Natural killer cell treated with Interleukin-12 subunit alpha and Interleukin-12 subunit beta and Interleukin-15 and Interleukin-18, amount 100 ng/mL, for 72 hours (primary cell): ENCODE measurements at regions not wholly inside any gene's neighbourhood (a gene's known extent, or its start where the extent isn't known, plus 50 kb on each side); places are given as distances from the start of the nearest gene placed in this dataset.

Source experiments
- ATAC-seq, 2 donors: fragments of 150-1000 bp; cut with Tn5 transposase in 1 of 2; sonication (Bioruptor Pico), chemical (Tn5 transposase) in 1 of 2; 2 replicates each; pipeline ENCODE4 v1.10.0; 2021
- DNase-seq: peaks from one replicate; pipeline ENCODE4 v3.0.0; 2022; ENCODE audit warnings: low spot score
- H3K27ac Mint-ChIP-seq, 2 donors: 1 replicate in 1 of 2; 2 replicates in 1 of 2; pipeline ENCODE4 v1.8.0; 2022; ENCODE audit warnings: mixed read lengths in 2 of 2, mild to moderate bottlenecking in 1 of 2, moderate library complexity in 1 of 2
- H3K27me3 Mint-ChIP-seq, 2 donors: 1 replicate in 1 of 2; 2 replicates in 1 of 2; pipeline ENCODE4 v1.8.0; 2022; ENCODE audit warnings: mixed read lengths in 2 of 2
- H3K36me3 Mint-ChIP-seq: one replicate; pipeline ENCODE4 v1.8.0; 2022; ENCODE audit warnings: mixed read lengths
- H3K4me1 Mint-ChIP-seq, 2 donors: 1 replicate in 1 of 2; 2 replicates in 1 of 2; pipeline ENCODE4 v1.8.0; 2022; ENCODE audit warnings: low read depth in 2 of 2, mixed read lengths in 2 of 2, mild to moderate bottlenecking in 1 of 2
- H3K4me3 Mint-ChIP-seq: one replicate; pipeline ENCODE4 v1.8.0; 2022; ENCODE audit warnings: mixed read lengths
- H3K9me3 Mint-ChIP-seq: 2 replicates; pipeline ENCODE4 v1.8.0; 2022; ENCODE audit warnings: mixed read lengths

- Mint-ChIP-seq H3K9me3 (peaks cover 3% of the 10 kb centered on the region), H3K4me1 (no peaks in the 10 kb centered on the region), H3K4me3 (no peak overlapping the region), H3K36me3 (no peaks in the 10 kb centered on the region), H3K27me3 (no peaks in the 10 kb centered on the region), H3K27ac (no peak overlapping the region)
- ATAC-seq = no peak
- no peak for DNase-seq
Observed at GRCh38 chr4:124183231-124183630, 529.3 kb downstream of the ANKRD50 start.

- peaks cover 3% of the 10 kb centered on the region for H3K9me3 Mint-ChIP-seq
- DNase-seq = no peak
Observed at GRCh38 chr4:124183926-124184325, 528.6 kb downstream of the ANKRD50 start.

GRCh38 chr4:124184792-124185191 is 527.7 kb downstream of the ANKRD50 start:
- Mint-ChIP-seq H3K27ac (no peak overlapping the region), H3K9me3 (peaks cover 3% of the 10 kb centered on the region), H3K27me3 (no peaks in the 10 kb centered on the region), H3K4me3 (no peak overlapping the region), H3K36me3 (no peaks in the 10 kb centered on the region), H3K4me1 (no peaks in the 10 kb centered on the region)
- ATAC-seq = no peak
- DNase-seq = no peak

More at GRCh38 chr4:124183926-124184325, 528.6 kb downstream of the ANKRD50 start:
- ATAC-seq = no peak
- no peak overlapping the region for H3K4me3 Mint-ChIP-seq
- H3K27ac Mint-ChIP-seq = no peak overlapping the region
- H3K27me3 Mint-ChIP-seq = no peaks in the 10 kb centered on the region
- no peaks in the 10 kb centered on the region for H3K4me1 Mint-ChIP-seq
- no peaks in the 10 kb centered on the region for H3K36me3 Mint-ChIP-seq

GRCh38 chr4:124188595-124188994 is 523.9 kb downstream of the ANKRD50 start:
- DNase-seq = no peak
- Mint-ChIP-seq H3K36me3 (no peaks in the 10 kb centered on the region), H3K4me3 (no peak overlapping the region), H3K27me3 (no peaks in the 10 kb centered on the region), H3K9me3 (peaks cover 6% of the 10 kb centered on the region), H3K4me1 (no peaks in the 10 kb centered on the region), H3K27ac (no peak overlapping the region)
- ATAC-seq = no peak

- ATAC-seq (no peak), DNase-seq (no peak)
- Mint-ChIP-seq H3K27me3 (no peaks in the 10 kb centered on the region), H3K36me3 (no peaks in the 10 kb centered on the region), H3K27ac (no peak overlapping the region), H3K4me3 (no peak overlapping the region), H3K4me1 (no peaks in the 10 kb centered on the region), H3K9me3 (peaks cover 6% of the 10 kb centered on the region)
Observed at GRCh38 chr4:124189545-124189944, 523.0 kb downstream of the ANKRD50 start.

- no peaks in the 10 kb centered on the region for H3K36me3 Mint-ChIP-seq
- no peak overlapping the region for H3K4me3 Mint-ChIP-seq
- H3K9me3 Mint-ChIP-seq = peaks cover 18% of the 10 kb centered on the region
- H3K4me1 Mint-ChIP-seq = no peaks in the 10 kb centered on the region
- DNase-seq (no peak), ATAC-seq (no peak)
- no peaks in the 10 kb centered on the region for H3K27me3 Mint-ChIP-seq
- no peak overlapping the region for H3K27ac Mint-ChIP-seq
Observed at GRCh38 chr4:124191329-124191728, 521.2 kb downstream of the ANKRD50 start.

GRCh38 chr4:124192544-124192943 is 520.0 kb downstream of the ANKRD50 start:
- DNase-seq = no peak
- Mint-ChIP-seq H3K4me1 (no peaks in the 10 kb centered on the region), H3K27me3 (no peaks in the 10 kb centered on the region), H3K4me3 (no peak overlapping the region), H3K9me3 (peaks cover 22% of the 10 kb centered on the region), H3K36me3 (no peaks in the 10 kb centered on the region), H3K27ac (no peak overlapping the region)
- no peak for ATAC-seq

GRCh38 chr4:124199185-124199584 is 513.3 kb downstream of the ANKRD50 start:
- no peak overlapping the region for H3K27ac Mint-ChIP-seq
- no peak overlapping the region for H3K4me3 Mint-ChIP-seq
- no peak for DNase-seq
- ATAC-seq = no peak
- H3K9me3 Mint-ChIP-seq = peaks cover 17% of the 10 kb centered on the region
- H3K27me3 Mint-ChIP-seq = no peaks in the 10 kb centered on the region
- H3K36me3 Mint-ChIP-seq = no peaks in the 10 kb centered on the region
- no peaks in the 10 kb centered on the region for H3K4me1 Mint-ChIP-seq

GRCh38 chr4:124199755-124200154 is 512.8 kb downstream of the ANKRD50 start:
- H3K9me3 Mint-ChIP-seq = peaks cover 14% of the 10 kb centered on the region
- no peaks in the 10 kb centered on the region for H3K27me3 Mint-ChIP-seq
- DNase-seq = no peak
- no peak for ATAC-seq
- H3K4me3 Mint-ChIP-seq = no peak overlapping the region
- no peak overlapping the region for H3K27ac Mint-ChIP-seq
- no peaks in the 10 kb centered on the region for H3K36me3 Mint-ChIP-seq
- H3K4me1 Mint-ChIP-seq = no peaks in the 10 kb centered on the region

- DNase-seq = no peak
- Mint-ChIP-seq H3K27me3 (no peaks in the 10 kb centered on the region), H3K36me3 (no peaks in the 10 kb centered on the region), H3K4me3 (no peak overlapping the region), H3K27ac (no peak overlapping the region), H3K4me1 (no peaks in the 10 kb centered on the region), H3K9me3 (peaks cover 1% of the 10 kb centered on the region)
- ATAC-seq = no peak
Observed at GRCh38 chr4:124201636-124202035, 510.9 kb downstream of the ANKRD50 start.

GRCh38 chr4:124202099-124202498 is 510.4 kb downstream of the ANKRD50 start:
- no peak for ATAC-seq
- Mint-ChIP-seq H3K27me3 (no peaks in the 10 kb centered on the region), H3K36me3 (no peaks in the 10 kb centered on the region), H3K27ac (no peak overlapping the region), H3K4me1 (no peaks in the 10 kb centered on the region), H3K4me3 (no peak overlapping the region), H3K9me3 (no peaks in the 10 kb centered on the region)
- DNase-seq = no peak

- no peak for DNase-seq
- Mint-ChIP-seq H3K9me3 (no peaks in the 10 kb centered on the region), H3K4me3 (no peak overlapping the region), H3K27me3 (no peaks in the 10 kb centered on the region), H3K36me3 (no peaks in the 10 kb centered on the region), H3K27ac (no peak overlapping the region), H3K4me1 (no peaks in the 10 kb centered on the region)
- ATAC-seq = no peak
Observed at GRCh38 chr4:124203613-124204238, 508.8 kb downstream of the ANKRD50 start.

- ATAC-seq (no peak), DNase-seq (no peak)
- Mint-ChIP-seq H3K36me3 (no peaks in the 10 kb centered on the region), H3K9me3 (peaks cover 4% of the 10 kb centered on the region), H3K4me3 (no peak overlapping the region), H3K27ac (no peak overlapping the region), H3K27me3 (no peaks in the 10 kb centered on the region), H3K4me1 (no peaks in the 10 kb centered on the region)
Observed at GRCh38 chr4:124206779-124207605, 505.5 kb downstream of the ANKRD50 start.

- ATAC-seq (no peak), DNase-seq (no peak)
- Mint-ChIP-seq H3K36me3 (no peaks in the 10 kb centered on the region), H3K9me3 (peaks cover 4% of the 10 kb centered on the region), H3K4me3 (no peak overlapping the region), H3K27ac (no peak overlapping the region), H3K27me3 (no peaks in the 10 kb centered on the region), H3K4me1 (no peaks in the 10 kb centered on the region)
Observed at GRCh38 chr4:124209211-124209610, 503.3 kb downstream of the ANKRD50 start.
